K562 (cell line): ENCODE measurements at regions not wholly inside any gene's neighbourhood (a gene's known extent, or its start where the extent isn't known, plus 50 kb on each side); places are given as distances from the start of the nearest gene placed in this dataset.

Experiments
- ATAC-seq: fragments of 200-7000 bp; cut with Tn5 transposase; 3 replicates; pipeline ENCODE4 v1.9.1; 2020; ENCODE audit warnings: moderate library complexity
- BruUV-seq: library from RNA; stranded (reverse); fragments of 400-500 nt; replicated peaks from 2 replicates; lab custom pipeline; 2021; lab: Mats Ljungman, UMichigan
- CTCF ChIA-PET: fragments of 300-600 bp; formaldehyde crosslinking; extraction: SDS; loops from one replicate; lab custom pipeline; 2021; ENCODE audit warnings: low intra/inter-chr PET ratio; lab: Yijun Ruan, JAX
- POLR2A ChIA-PET: fragments of 300-600, 350-650 bp; sonication (Branson Sonifier 250); formaldehyde crosslinking; extraction: SDS; loops from one replicate; lab custom pipeline; 2021; ENCODE audit warnings: antibody characterized with exemption, inconsistent platforms; lab: Yijun Ruan, JAX
- DNase-seq, 4 experiments: peaks; one replicate each; pipeline versions ENCODE4 v3.0.0 to v3.0.0-alpha.2; 2011 to 2018; ENCODE audit warnings: low spot score in 3 of 4, mixed read lengths in 3 of 4; ENCODE audit errors: extremely low read depth in 1 of 4
- FAIRE-seq: peaks from 2 replicates; lab custom pipeline; 2011; peaks lifted over from hg19 to GRCh38; lab: Jason Lieb, UNC
- H2AFZ ChIP-seq: 2 replicates; pipeline ENCODE4 v1.6.0; 2011; ENCODE audit warnings: low read depth, low read length, control low read depth, inconsistent platforms
- H3K27ac ChIP-seq: fragments of 200-600 bp; 3 replicates; pipeline ENCODE4 v1.8.0; 2011; ENCODE audit warnings: low read depth, mild to moderate bottlenecking, control low read depth, inconsistent platforms, low read length, moderate library complexity, mixed read lengths; ENCODE audit errors: extremely low read depth
- H3K27me3 ChIP-seq, 2 experiments: fragments of 300-600 bp in 1 of 2; 2 replicates in 1 of 2; 3 replicates in 1 of 2; pipeline versions ENCODE4 v1.6.0 to v1.8.0; 2011; ENCODE audit warnings: inconsistent platforms in 2 of 2, low read length in 2 of 2, mild to moderate bottlenecking in 1 of 2, mixed read lengths in 1 of 2, moderate library complexity in 1 of 2; ENCODE audit not compliant: control insufficient read depth in 2 of 2, insufficient read depth in 2 of 2
- H3K36me3 ChIP-seq: fragments of 300-600 bp; 3 replicates; pipeline ENCODE4 v1.8.0; 2011; ENCODE audit warnings: mild to moderate bottlenecking, low read length, inconsistent platforms; ENCODE audit not compliant: control insufficient read depth, insufficient read depth
- H3K4me1 ChIP-seq, 2 experiments: fragments of 200-600 bp in 1 of 2; replicated peaks in 1 of 2; 2 replicates in 1 of 2; 3 replicates in 1 of 2; pipeline versions ENCODE4 v1.5.1 to v1.8.0; 2011; ENCODE audit warnings: inconsistent platforms in 2 of 2, low read length in 2 of 2, mild to moderate bottlenecking in 1 of 2, mixed read lengths in 1 of 2, moderate library complexity in 1 of 2; ENCODE audit not compliant: control insufficient read depth in 2 of 2, insufficient read depth in 2 of 2
- H3K4me2 ChIP-seq: 2 replicates; pipeline ENCODE4 v1.6.1; 2011; ENCODE audit warnings: low read length, control low read depth, inconsistent platforms, mixed read lengths; ENCODE audit not compliant: insufficient read depth
- H3K4me3 ChIP-seq: fragments of 200-600 bp; sonication (generic), shearing (Covaris generic); 2 replicates; pipeline ENCODE4 v1.5.1; 2016; ENCODE audit warnings: control low read depth, inconsistent platforms
- H3K79me2 ChIP-seq: fragments of 200-600 bp; 3 replicates; pipeline ENCODE4 v1.8.0; 2011; ENCODE audit warnings: low read length, inconsistent platforms; ENCODE audit not compliant: control insufficient read depth, insufficient read depth
- H3K9ac ChIP-seq, 2 experiments: 2 replicates each; pipeline versions ENCODE4 v1.6.0 to v1.6.1; 2011; ENCODE audit warnings: low read depth in 2 of 2, low read length in 2 of 2, control low read depth in 1 of 2, inconsistent platforms in 1 of 2, mild to moderate bottlenecking in 1 of 2, mixed read lengths in 1 of 2; ENCODE audit not compliant: insufficient read depth in 1 of 2
- H3K9me1 ChIP-seq: one replicate; pipeline ENCODE4 v1.6.0; 2011; ENCODE audit warnings: inconsistent platforms, mild to moderate bottlenecking, low read length, moderate library complexity; ENCODE audit not compliant: control insufficient read depth, insufficient read depth
- H3K9me3 ChIP-seq: replicated peaks from 2 replicates; pipeline ENCODE4 v1.5.1; 2011; ENCODE audit warnings: low read depth, low read length, inconsistent platforms; ENCODE audit not compliant: control insufficient read depth, insufficient read depth
- H4K20me1 ChIP-seq: replicated peaks from 2 replicates; pipeline ENCODE4 v1.6.1; 2011; ENCODE audit warnings: low read length, inconsistent platforms, mixed read lengths; ENCODE audit not compliant: control insufficient read depth, insufficient read depth
- ATF7 ChIP-seq: fragments of 450-650 bp; IDR thresholded peaks from 2 replicates; pipeline ENCODE4 v1.7.1; 2014; ENCODE audit warnings: mild to moderate bottlenecking, moderate library complexity
- CTBP1 ChIP-seq: fragments of 450-650 bp; IDR thresholded peaks from 2 replicates; pipeline ENCODE4 v1.6.1; 2016; ENCODE audit warnings: borderline replicate concordance
- DIDO1 ChIP-seq: fragments of 450-650 bp; IDR thresholded peaks from 2 replicates; pipeline ENCODE4 v1.6.1; 2016; ENCODE audit warnings: low read depth, missing biosample characterization, missing genetic modification characterization
- E2F4 ChIP-seq: sonication (generic); formaldehyde crosslinking; IDR thresholded peaks from 2 replicates; pipeline ENCODE4 v1.8.0; 2022; ENCODE audit warnings: mild to moderate bottlenecking, low read depth, missing genetic modification reagents
- ETS1 ChIP-seq: conservative IDR thresholded peaks from 2 replicates; pipeline ENCODE4 v1.6.1; 2011; ENCODE audit warnings: low read depth, mild to moderate bottlenecking, low read length; ENCODE audit not compliant: control insufficient read depth
- KDM5B ChIP-seq: fragments of 200-600 bp; sonication (generic); IDR thresholded peaks from 2 replicates; pipeline ENCODE4 v1.6.1; 2012; ENCODE audit warnings: low read depth, mild to moderate bottlenecking, moderate library complexity, low read length, control low read depth, inconsistent platforms; ENCODE audit not compliant: insufficient replicate concordance
- NCOA1 ChIP-seq: fragments of 450-650 bp; IDR thresholded peaks from 2 replicates; pipeline ENCODE4 v1.6.1; 2016; ENCODE audit warnings: low read depth
- PHF20 ChIP-seq: fragments of 450-650 bp; IDR thresholded peaks from 2 replicates; pipeline ENCODE4 v1.6.1; 2018; ENCODE audit not compliant: partially characterized antibody
- RBM22 ChIP-seq: fragments of 200-400 bp; formaldehyde crosslinking; IDR thresholded peaks from 2 replicates; pipeline ENCODE4 v1.6.1; 2018; ENCODE audit warnings: low read length, low read depth; ENCODE audit not compliant: poor library complexity, severe bottlenecking
- ZNF449 ChIP-seq: fragments of 250-450 bp; sonication (Bioruptor Pico); IDR thresholded peaks from 2 replicates; pipeline ENCODE4 v1.8.0; 2022; ENCODE audit warnings: moderate library complexity, mild to moderate bottlenecking, inconsistent platforms
- WGBS: fragments of 100-300 bp; shearing (Covaris generic); methylation state at CpG from one replicate; pipeline ENCODE4 v1.1.6; 2016; ENCODE audit warnings: low coverage, mixed read lengths; ENCODE audit not compliant: insufficient coverage; ENCODE audit errors: missing lambda C conversion rate; 5-methylcytosine and 5-hydroxymethylcytosine counted together
- in situ Hi-C: fragments of 300-500 bp; cut with MboI; formaldehyde crosslinking; loops from 4 replicates; pipeline ENCODE4 v1.15.0; 2018; ENCODE audit warnings: inconsistent platforms, mixed read lengths
- intact Hi-C: fragments of 100-400 bp; cut with micrococcal nuclease; formaldehyde crosslinking; loops from 2 replicates; pipeline ENCODE4 v1.14.2; 2022

GRCh38 chr15:37219211-37219701 is 118.9 kb upstream of the MEIS2 start:
- H3K27me3 ChIP-seq = no peaks in the 10 kb centered on the region
- WGBS = 0% methylated on average over 2 of the region's 2 CpGs
- TF ChIP-seq E2F4 (CRISPR knock-in tag) (no peak), RBM22 (no peak), CTBP1 (no peak), DIDO1 (tag) (no peak), NCOA1 (no peak), ATF7 (no peak), ZNF449 (CRISPR knock-in tag) (no peak), KDM5B (no peak), ETS1 (no peak), PHF20 (no peak)
- intact Hi-C loops = no loop called here
- H3K9me3 ChIP-seq = no peaks in the 10 kb centered on the region
- H3K36me3 ChIP-seq = no peaks in the 10 kb centered on the region
- no peak overlapping the region for H3K9ac ChIP-seq
- BruUV-seq = no TSS peak
- no peak for FAIRE-seq
- no peaks in the 10 kb centered on the region for H3K9me1 ChIP-seq
- DNase-seq = no peak
- no peak overlapping the region for H3K4me3 ChIP-seq
- in situ Hi-C loops = no loop called here
- POLR2A ChIA-PET = no interaction called here
- H4K20me1 ChIP-seq = no peaks in the 10 kb centered on the region
- H3K27ac ChIP-seq = no peak overlapping the region
- CTCF ChIA-PET = no interaction called here
- H3K79me2 ChIP-seq = no peaks in the 10 kb centered on the region
- no peak overlapping the region for H2AFZ ChIP-seq
- H3K4me1 ChIP-seq = no peaks in the 10 kb centered on the region
- no peak for ATAC-seq
- no peak overlapping the region for H3K4me2 ChIP-seq
